Breast epithelium (tissue), 3 donors: ENCODE measurements at regions not wholly inside any gene's neighbourhood (a gene's known extent, or its start where the extent isn't known, plus 50 kb on each side); places are given as distances from the start of the nearest gene placed in this dataset.

ENCODE experiments used
- CTCF ChIP-seq, 3 donors: fragments of 450-650 bp; IDR thresholded peaks; one replicate each; pipeline ENCODE4 v1.5.1; 2016 to 2017; ENCODE audit warnings: antibody characterized with exemption in 3 of 3, mild to moderate bottlenecking in 3 of 3, moderate library complexity in 3 of 3
- POLR2A ChIP-seq: fragments of 450-650 bp; IDR thresholded peaks from one replicate; pipeline ENCODE4 v1.6.1; 2016; ENCODE audit warnings: antibody characterized with exemption, mild to moderate bottlenecking, moderate library complexity
- POLR2AphosphoS5 ChIP-seq, 3 donors: sonication (generic); formaldehyde crosslinking; IDR thresholded peaks; one replicate each; pipeline ENCODE4 v1.6.1; 2017; ENCODE audit warnings: antibody characterized with exemption in 3 of 3

DNA sequence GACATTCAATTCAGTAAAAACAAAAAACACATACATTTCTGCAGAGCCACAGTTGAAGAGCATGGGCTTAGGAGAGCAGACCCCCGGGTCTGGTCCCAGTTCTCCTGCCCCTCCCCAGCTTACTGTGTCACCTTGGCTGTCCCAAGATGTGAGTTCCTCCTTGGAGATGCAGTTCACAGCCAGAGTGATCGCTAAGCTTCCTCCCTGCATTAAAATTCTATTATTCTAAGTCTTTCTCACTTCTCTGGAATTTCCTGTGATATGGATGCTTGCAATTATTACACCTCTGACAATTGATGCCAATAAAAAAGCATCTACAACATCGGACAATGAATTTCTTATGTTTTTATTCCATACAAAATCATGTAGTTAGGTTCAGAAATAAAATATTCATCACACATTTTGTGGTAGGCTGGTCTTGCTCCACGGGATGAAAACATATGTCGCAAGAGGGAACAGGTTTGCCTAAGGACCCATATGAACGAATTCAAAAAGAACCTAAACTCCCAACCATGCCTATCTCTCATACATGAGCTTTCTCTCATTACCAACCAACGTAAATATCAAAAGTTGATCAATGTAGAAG, 328.5 kb upstream of the RUNX1 start:
- TF ChIP-seq CTCF (IDR thresholded peaks at IDR 0.05) (no peak), POLR2A (no peak), POLR2AphosphoS5 (IDR thresholded peaks at IDR 0.05) (no peak)
